ENCODE measurements at regions not wholly inside any gene's neighbourhood (a gene's known extent, or its start where the extent isn't known, plus 50 kb on each side); places are given as distances from the start of the nearest gene placed in this dataset.

- in situ Hi-C loops (cut with MboI; ENCODE audit: low sequenced_read_pairs in 4 of 4) (no loop called here), intact Hi-C loops (cut with DNase I; ENCODE audit: low total_unique reads) (no loop called here)
- Histone ChIP-seq H3K9me3 (no peaks in the 10 kb centered on the region), H3K27me3 (no peaks in the 10 kb centered on the region), H3K4me3 (no peak overlapping the region), H3K4me1 (no peaks in the 10 kb centered on the region), H3K36me3 (no peaks in the 10 kb centered on the region), H3K27ac (no peak overlapping the region)
- TF ChIP-seq, protein P1, sequence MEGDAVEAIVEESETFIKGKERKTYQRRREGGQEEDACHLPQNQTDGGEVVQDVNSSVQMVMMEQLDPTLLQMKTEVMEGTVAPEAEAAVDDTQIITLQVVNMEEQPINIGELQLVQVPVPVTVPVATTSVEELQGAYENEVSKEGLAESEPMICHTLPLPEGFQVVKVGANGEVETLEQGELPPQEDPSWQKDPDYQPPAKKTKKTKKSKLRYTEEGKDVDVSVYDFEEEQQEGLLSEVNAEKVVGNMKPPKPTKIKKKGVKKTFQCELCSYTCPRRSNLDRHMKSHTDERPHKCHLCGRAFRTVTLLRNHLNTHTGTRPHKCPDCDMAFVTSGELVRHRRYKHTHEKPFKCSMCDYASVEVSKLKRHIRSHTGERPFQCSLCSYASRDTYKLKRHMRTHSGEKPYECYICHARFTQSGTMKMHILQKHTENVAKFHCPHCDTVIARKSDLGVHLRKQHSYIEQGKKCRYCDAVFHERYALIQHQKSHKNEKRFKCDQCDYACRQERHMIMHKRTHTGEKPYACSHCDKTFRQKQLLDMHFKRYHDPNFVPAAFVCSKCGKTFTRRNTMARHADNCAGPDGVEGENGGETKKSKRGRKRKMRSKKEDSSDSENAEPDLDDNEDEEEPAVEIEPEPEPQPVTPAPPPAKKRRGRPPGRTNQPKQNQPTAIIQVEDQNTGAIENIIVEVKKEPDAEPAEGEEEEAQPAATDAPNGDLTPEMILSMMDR (IDR thresholded peaks at IDR 0.05 in 4 of 5, conservative IDR thresholded peaks at IDR 0.05 in 1 of 5): no peak
- TF ChIP-seq POLR2A (IDR thresholded peaks at IDR 0.05): no peak
- DNase-seq: no peak
- no peak for ATAC-seq
These were observed 312.0 kb upstream of the CA10 start for GRCh38 chr17:52470553-52470952.

GRCh38 chr17:52465407-52465806, 306.9 kb upstream of the CA10 start:
- Histone ChIP-seq H3K36me3 (no peaks in the 10 kb centered on the region), H3K27me3 (no peaks in the 10 kb centered on the region), H3K27ac (no peak overlapping the region), H3K4me1 (no peaks in the 10 kb centered on the region), H3K9me3 (no peaks in the 10 kb centered on the region), H3K4me3 (no peak overlapping the region)
- DNase-seq (no peak), ATAC-seq (no peak)
- in situ Hi-C loops (cut with MboI; ENCODE audit: low sequenced_read_pairs in 4 of 4): no loop called here
- intact Hi-C loops (cut with DNase I; ENCODE audit: low total_unique reads): no loop called here
- no peak for TF ChIP-seq POLR2A (IDR thresholded peaks at IDR 0.05)
- TF ChIP-seq, protein P1 (IDR thresholded peaks at IDR 0.05 in 4 of 5, conservative IDR thresholded peaks at IDR 0.05 in 1 of 5): no peak

GRCh38 chr17:52451294-52451861, 292.9 kb upstream of the CA10 start:
- TF ChIP-seq, protein P1 (IDR thresholded peaks at IDR 0.05 in 4 of 5, conservative IDR thresholded peaks at IDR 0.05 in 1 of 5): no peak
- TF ChIP-seq POLR2A (IDR thresholded peaks at IDR 0.05): no peak
- H3K36me3 ChIP-seq: no peaks in the 10 kb centered on the region
- no peak overlapping the region for H3K27ac ChIP-seq
- intact Hi-C loops (cut with DNase I; ENCODE audit: low total_unique reads) (no loop called here), in situ Hi-C loops (cut with MboI; ENCODE audit: low sequenced_read_pairs in 4 of 4) (no loop called here)
- DNase-seq: no peak
- H3K9me3 ChIP-seq: no peaks in the 10 kb centered on the region
- H3K4me1 ChIP-seq: no peaks in the 10 kb centered on the region
- no peak overlapping the region for H3K4me3 ChIP-seq
- H3K27me3 ChIP-seq: no peaks in the 10 kb centered on the region
- no peak for ATAC-seq

DNA sequence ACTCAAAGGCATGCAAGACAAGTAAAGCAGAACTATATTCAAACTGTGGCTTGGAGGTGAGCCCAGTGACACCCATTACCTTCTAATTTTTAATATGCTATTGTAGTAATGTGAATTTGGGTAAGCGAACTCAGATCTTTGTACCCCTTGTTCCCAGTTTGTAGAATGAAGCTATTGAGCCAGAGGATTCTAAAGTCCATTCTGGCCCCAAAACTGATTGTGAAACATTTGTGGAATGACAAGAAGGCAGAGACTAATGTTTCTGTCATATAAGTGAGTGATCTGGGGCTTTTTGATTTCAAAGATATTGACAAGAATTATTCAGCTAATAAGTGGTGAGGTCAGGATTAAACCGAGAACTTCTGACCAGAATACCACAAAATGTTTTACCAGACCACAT, 283.8 kb upstream of the CA10 start:
- TF ChIP-seq, protein P1 (IDR thresholded peaks at IDR 0.05 in 4 of 5, conservative IDR thresholded peaks at IDR 0.05 in 1 of 5): no peak
- no peak for TF ChIP-seq POLR2A (IDR thresholded peaks at IDR 0.05)
- no peaks in the 10 kb centered on the region for H3K36me3 ChIP-seq
- H3K4me1 ChIP-seq: no peaks in the 10 kb centered on the region
- DNase-seq (no peak), ATAC-seq (no peak)
- no peak overlapping the region for H3K27ac ChIP-seq
- H3K4me3 ChIP-seq: no peak overlapping the region
- no peaks in the 10 kb centered on the region for H3K27me3 ChIP-seq
- in situ Hi-C loops (cut with MboI; ENCODE audit: low sequenced_read_pairs in 4 of 4) (loop anchor here in 1 of 4 donors (25.0 kb wide), 1 partner anchor 95 kb away; no protein-coding TSS in a partner anchor), intact Hi-C loops (cut with DNase I; ENCODE audit: low total_unique reads) (no loop called here)
- no peaks in the 10 kb centered on the region for H3K9me3 ChIP-seq

DNA sequence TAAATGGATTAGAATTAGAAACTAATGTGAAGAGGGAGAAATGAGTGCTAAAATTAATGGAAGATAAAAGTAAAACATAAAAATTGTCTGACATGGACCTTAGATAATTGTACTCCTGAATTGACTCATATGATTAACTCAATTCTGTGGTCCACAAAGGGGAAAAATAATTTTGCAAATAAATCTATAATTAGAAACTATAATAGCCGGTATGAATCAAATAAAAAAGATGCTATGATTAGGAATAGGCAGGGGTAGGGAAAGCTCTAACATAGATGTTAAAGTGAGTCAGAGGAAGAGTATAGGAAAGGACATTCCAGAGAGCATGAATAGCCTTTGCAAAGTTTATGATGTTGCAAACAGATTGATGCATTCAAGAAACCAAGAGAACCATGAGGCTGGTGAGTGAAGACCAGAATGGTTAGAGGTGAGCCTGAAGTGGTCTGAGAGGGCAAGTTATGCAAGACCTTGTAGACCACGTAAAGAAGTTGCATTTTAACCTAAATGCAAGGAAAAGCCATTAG, 262.1 kb upstream of the CA10 start:
- no peak overlapping the region for H3K27ac ChIP-seq
- intact Hi-C loops (cut with DNase I; ENCODE audit: low total_unique reads) (no loop called here), in situ Hi-C loops (cut with MboI; ENCODE audit: low sequenced_read_pairs in 4 of 4) (no loop called here)
- H3K27me3 ChIP-seq: no peaks in the 10 kb centered on the region
- ATAC-seq (no peak), DNase-seq (no peak)
- H3K9me3 ChIP-seq: no peaks in the 10 kb centered on the region
- H3K4me1 ChIP-seq: peaks cover 4% of the 10 kb centered on the region in 2 donors
- H3K4me3 ChIP-seq: no peak overlapping the region
- TF ChIP-seq, protein P1 (IDR thresholded peaks at IDR 0.05 in 4 of 5, conservative IDR thresholded peaks at IDR 0.05 in 1 of 5): no peak
- TF ChIP-seq POLR2A (IDR thresholded peaks at IDR 0.05): no peak
- no peaks in the 10 kb centered on the region for H3K36me3 ChIP-seq
